Dermis blood vessel endothelial cell (primary cell): ENCODE measurements at regions not wholly inside any gene's neighbourhood (a gene's known extent, or its start where the extent isn't known, plus 50 kb on each side); places are given as distances from the start of the nearest gene placed in this dataset.
"Not testable (repeated sequence)": the region's sequence is repeated elsewhere in the genome, so short reads cannot be mapped to it uniquely, and the experiment has no call there.

ENCODE experiments used
- DNase-seq: peaks from one replicate; pipeline ENCODE4 v3.0.0; 2010

GRCh38 chr1:5684791-5685190, 307.4 kb downstream of the NPHP4 start:
- no peak for DNase-seq

- no peak for DNase-seq
Measured at GRCh38 chr1:5683446-5683845, 308.8 kb downstream of the NPHP4 start.

- DNase-seq: no peak
Measured at GRCh38 chr1:5682626-5683225, 309.5 kb downstream of the NPHP4 start.

GRCh38 chr1:5681654-5682053, 310.6 kb downstream of the NPHP4 start:
- no peak for DNase-seq

- no peak for DNase-seq
Measured at GRCh38 chr1:5680600-5680999, 311.6 kb downstream of the NPHP4 start.

GRCh38 chr1:5678759-5679158, 313.5 kb downstream of the NPHP4 start:
- no peak for DNase-seq

- not testable (repeated sequence) for DNase-seq
Measured at GRCh38 chr1:5672355-5672754, 319.9 kb downstream of the NPHP4 start.

- DNase-seq: no peak
Measured at GRCh38 chr1:5670590-5671350, 321.5 kb downstream of the NPHP4 start.

- DNase-seq: no peak
Measured at GRCh38 chr1:5667513-5668325, 324.5 kb downstream of the NPHP4 start.

GRCh38 chr1:5664906-5665875, 327.0 kb downstream of the NPHP4 start:
- DNase-seq: no peak

GRCh38 chr1:5664081-5664768, 328.0 kb downstream of the NPHP4 start:
- no peak for DNase-seq

- no peak for DNase-seq
Measured at GRCh38 chr1:5662744-5663126, 329.5 kb downstream of the NPHP4 start.

GRCh38 chr1:5662086-5662743, 330.0 kb downstream of the NPHP4 start:
- no peak for DNase-seq

GRCh38 chr1:5661196-5662085, 330.8 kb downstream of the NPHP4 start:
- no peak for DNase-seq

- DNase-seq: no peak
Measured at GRCh38 chr1:5660141-5660935, 331.9 kb downstream of the NPHP4 start.

GRCh38 chr1:5659606-5660005, 332.6 kb downstream of the NPHP4 start:
- no peak for DNase-seq

GRCh38 chr1:5658340-5659316, 333.6 kb downstream of the NPHP4 start:
- no peak for DNase-seq
